ENCODE measurements at regions not wholly inside any gene's neighbourhood (a gene's known extent, or its start where the extent isn't known, plus 50 kb on each side); places are given as distances from the start of the nearest gene placed in this dataset.

- no peak for DNase-seq
- Mint-ChIP-seq H3K4me3 (ENCODE audit: unreplicated experiment) (no peak overlapping the region), H3K9me3 (ENCODE audit: unreplicated experiment) (no peaks in the 10 kb centered on the region), H3K27me3 (ENCODE audit: insufficient read depth, unreplicated experiment) (no peaks in the 10 kb centered on the region), H3K27ac (ENCODE audit: unreplicated experiment) (no peak overlapping the region), H3K4me1 (ENCODE audit: low read depth, unreplicated experiment) (no peaks in the 10 kb centered on the region), H3K36me3 (ENCODE audit: insufficient read depth, unreplicated experiment) (no peaks in the 10 kb centered on the region)
- H3K4me1 ChIP-seq = no peaks in the 10 kb centered on the region
- no TSS peak for BruUV-seq (replicated peaks)
- no peak overlapping the region for H3K4me3 ChIP-seq (ENCODE audit: low read depth, low read length)
- TF ChIP-seq CTCF (IDR thresholded peaks at IDR 0.05; ENCODE audit: insufficient read depth in 1 of 2, low read depth in 1 of 2, low read length in 1 of 2, severe bottlenecking in 1 of 2, unreplicated experiment in 1 of 2) = no peak
- no peaks in the 10 kb centered on the region for H3K9me3 ChIP-seq
- ChIA-PET POLR2A (no interaction called here), CTCF (no interaction called here)
- no peaks in the 10 kb centered on the region for H3K27me3 ChIP-seq (replicated peaks; ENCODE audit: control insufficient read depth, insufficient read depth, low read length)
- no peaks in the 10 kb centered on the region for H3K36me3 ChIP-seq (ENCODE audit: control insufficient read depth, insufficient read depth, low read length)
- intact Hi-C loops (cut with micrococcal nuclease; ENCODE audit: unreplicated experiment) = no loop called here
Measured at GRCh38 chr4:97479388-97479787, 663.9 kb downstream of the STPG2 start.

GRCh38 chr4:97491856-97492255 lies 651.4 kb downstream of the STPG2 start:
- Histone ChIP-seq H3K4me3 (ENCODE audit: low read depth, low read length) (no peak overlapping the region), H3K9me3 (no peaks in the 10 kb centered on the region), H3K27me3 (replicated peaks; ENCODE audit: control insufficient read depth, insufficient read depth, low read length) (no peaks in the 10 kb centered on the region), H3K36me3 (ENCODE audit: control insufficient read depth, insufficient read depth, low read length) (no peaks in the 10 kb centered on the region), H3K4me1 (no peaks in the 10 kb centered on the region)
- BruUV-seq (replicated peaks) = no TSS peak
- Mint-ChIP-seq H3K4me3 (ENCODE audit: unreplicated experiment) (no peak overlapping the region), H3K27me3 (ENCODE audit: insufficient read depth, unreplicated experiment) (no peaks in the 10 kb centered on the region), H3K27ac (ENCODE audit: unreplicated experiment) (no peak overlapping the region), H3K36me3 (ENCODE audit: insufficient read depth, unreplicated experiment) (no peaks in the 10 kb centered on the region), H3K4me1 (ENCODE audit: low read depth, unreplicated experiment) (no peaks in the 10 kb centered on the region), H3K9me3 (ENCODE audit: unreplicated experiment) (no peaks in the 10 kb centered on the region)
- CTCF ChIA-PET = no interaction called here
- no peak for TF ChIP-seq CTCF (IDR thresholded peaks at IDR 0.05; ENCODE audit: insufficient read depth in 1 of 2, low read depth in 1 of 2, low read length in 1 of 2, severe bottlenecking in 1 of 2, unreplicated experiment in 1 of 2)
- intact Hi-C loops (cut with micrococcal nuclease; ENCODE audit: unreplicated experiment) = no loop called here
- POLR2A ChIA-PET = no interaction called here
- no peak for DNase-seq

GRCh38 chr4:97493815-97494518 lies 649.3 kb downstream of the STPG2 start:
- ChIA-PET CTCF (no interaction called here), POLR2A (no interaction called here)
- BruUV-seq (replicated peaks) = no TSS peak
- Histone ChIP-seq H3K36me3 (ENCODE audit: control insufficient read depth, insufficient read depth, low read length) (no peaks in the 10 kb centered on the region), H3K9me3 (no peaks in the 10 kb centered on the region), H3K4me1 (no peaks in the 10 kb centered on the region), H3K4me3 (ENCODE audit: low read depth, low read length) (no peak overlapping the region), H3K27me3 (replicated peaks; ENCODE audit: control insufficient read depth, insufficient read depth, low read length) (no peaks in the 10 kb centered on the region)
- DNase-seq = no peak
- H3K27ac Mint-ChIP-seq (ENCODE audit: unreplicated experiment) = no peak overlapping the region
- H3K4me1 Mint-ChIP-seq (ENCODE audit: low read depth, unreplicated experiment) = no peaks in the 10 kb centered on the region
- no peaks in the 10 kb centered on the region for H3K9me3 Mint-ChIP-seq (ENCODE audit: unreplicated experiment)
- H3K27me3 Mint-ChIP-seq (ENCODE audit: insufficient read depth, unreplicated experiment) = no peaks in the 10 kb centered on the region
- H3K4me3 Mint-ChIP-seq (ENCODE audit: unreplicated experiment) = no peak overlapping the region
- intact Hi-C loops (cut with micrococcal nuclease; ENCODE audit: unreplicated experiment) = no loop called here
- TF ChIP-seq CTCF (IDR thresholded peaks at IDR 0.05; ENCODE audit: insufficient read depth in 1 of 2, low read depth in 1 of 2, low read length in 1 of 2, severe bottlenecking in 1 of 2, unreplicated experiment in 1 of 2) = no peak
- H3K36me3 Mint-ChIP-seq (ENCODE audit: insufficient read depth, unreplicated experiment) = no peaks in the 10 kb centered on the region
